Gastroesophageal sphincter (tissue), 4 donors: ENCODE measurements at regions not wholly inside any gene's neighbourhood (a gene's known extent, or its start where the extent isn't known, plus 50 kb on each side); places are given as distances from the start of the nearest gene placed in this dataset.

Experiments
- ATAC-seq: fragments of 150-250 bp; one replicate; pipeline ENCODE4 v1.9.1; 2016; ENCODE audit warnings: mild to moderate bottlenecking, moderate library complexity
- H3K27ac ChIP-seq, 4 donors: fragments of 200-600 bp; sonication (generic) in 3 of 4; 1 replicate in 3 of 4; 2 replicates in 1 of 4; pipeline ENCODE4 v1.5.1; 2016 to 2019
- H3K27me3 ChIP-seq: fragments of 200-600 bp; sonication (generic); one replicate; pipeline ENCODE4 v1.5.1; 2019
- H3K36me3 ChIP-seq, 2 donors: fragments of 200-600 bp; sonication (generic); one replicate each; pipeline ENCODE4 v1.5.1; 2019; ENCODE audit warnings: control low read depth in 1 of 2
- H3K4me1 ChIP-seq, 3 donors: fragments of 200-600 bp; sonication (generic); 1 replicate in 2 of 3; 2 replicates in 1 of 3; pipeline ENCODE4 v1.5.1; 2016 to 2019; ENCODE audit warnings: control low read depth in 2 of 3
- H3K4me3 ChIP-seq, 2 donors: fragments of 200-600 bp; sonication (generic); one replicate each; pipeline ENCODE4 v1.5.1; 2019; ENCODE audit warnings: mild to moderate bottlenecking in 1 of 2, moderate library complexity in 1 of 2
- H3K9me3 ChIP-seq, 3 donors: fragments of 200-600 bp; sonication (generic); one replicate each; pipeline ENCODE4 v1.5.1; 2017 to 2019; ENCODE audit warnings: control low read depth in 2 of 3
- EP300 ChIP-seq: sonication (generic); formaldehyde crosslinking; IDR thresholded peaks from one replicate; pipeline ENCODE4 v1.6.1; 2017; ENCODE audit warnings: antibody characterized with exemption, mild to moderate bottlenecking
- POLR2A ChIP-seq, 2 donors: fragments of 450-650 bp; IDR thresholded peaks; one replicate each; pipeline ENCODE4 v1.6.1; 2017; ENCODE audit warnings: antibody characterized with exemption in 2 of 2, mild to moderate bottlenecking in 2 of 2, moderate library complexity in 1 of 2
- POLR2AphosphoS5 ChIP-seq: sonication (generic); formaldehyde crosslinking; IDR thresholded peaks from one replicate; pipeline ENCODE4 v1.6.1; 2017; ENCODE audit warnings: antibody characterized with exemption
- WGBS, 2 donors: methylation state at CpG; one replicate each; pipeline ENCODE4 v1.1.5; 2018; ENCODE audit warnings: low coverage in 1 of 2; 5-methylcytosine and 5-hydroxymethylcytosine counted together
- TF ChIP-seq, protein P1 (sequence below), 4 experiments: fragments of 200-600 bp in 2 of 4; fragments of 450-650 bp in 2 of 4; sonication (generic) in 1 of 4; IDR thresholded peaks; one replicate each; pipeline ENCODE4 v1.5.1; 2017 to 2019; ENCODE audit warnings: antibody characterized with exemption in 4 of 4, mild to moderate bottlenecking in 2 of 4, moderate library complexity in 2 of 4

GRCh38 chrX:65596270-65597034 lies 61.9 kb upstream of the LAS1L start:
- Histone ChIP-seq H3K36me3 (no peaks in the 10 kb centered on the region), H3K27ac (peak overlapping the region; percentile 76 to 78 (median 76)), H3K4me3 (no peak overlapping the region), H3K4me1 (peaks cover 0 to 26% (median 8%) of the 10 kb centered on the region in 3 donors), H3K27me3 (no peaks in the 10 kb centered on the region), H3K9me3 (no peaks in the 10 kb centered on the region)
- WGBS, 2 donors: 0 to 66% methylated on average over 1 to 2 of the region's 2 CpGs
- TF ChIP-seq POLR2A (IDR thresholded peaks at IDR 0.05): no peak
- TF ChIP-seq EP300: no peak
- TF ChIP-seq, protein P1, sequence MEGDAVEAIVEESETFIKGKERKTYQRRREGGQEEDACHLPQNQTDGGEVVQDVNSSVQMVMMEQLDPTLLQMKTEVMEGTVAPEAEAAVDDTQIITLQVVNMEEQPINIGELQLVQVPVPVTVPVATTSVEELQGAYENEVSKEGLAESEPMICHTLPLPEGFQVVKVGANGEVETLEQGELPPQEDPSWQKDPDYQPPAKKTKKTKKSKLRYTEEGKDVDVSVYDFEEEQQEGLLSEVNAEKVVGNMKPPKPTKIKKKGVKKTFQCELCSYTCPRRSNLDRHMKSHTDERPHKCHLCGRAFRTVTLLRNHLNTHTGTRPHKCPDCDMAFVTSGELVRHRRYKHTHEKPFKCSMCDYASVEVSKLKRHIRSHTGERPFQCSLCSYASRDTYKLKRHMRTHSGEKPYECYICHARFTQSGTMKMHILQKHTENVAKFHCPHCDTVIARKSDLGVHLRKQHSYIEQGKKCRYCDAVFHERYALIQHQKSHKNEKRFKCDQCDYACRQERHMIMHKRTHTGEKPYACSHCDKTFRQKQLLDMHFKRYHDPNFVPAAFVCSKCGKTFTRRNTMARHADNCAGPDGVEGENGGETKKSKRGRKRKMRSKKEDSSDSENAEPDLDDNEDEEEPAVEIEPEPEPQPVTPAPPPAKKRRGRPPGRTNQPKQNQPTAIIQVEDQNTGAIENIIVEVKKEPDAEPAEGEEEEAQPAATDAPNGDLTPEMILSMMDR (IDR thresholded peaks at IDR 0.05): no peak
- no peak for TF ChIP-seq POLR2AphosphoS5
- no peak for ATAC-seq

DNA sequence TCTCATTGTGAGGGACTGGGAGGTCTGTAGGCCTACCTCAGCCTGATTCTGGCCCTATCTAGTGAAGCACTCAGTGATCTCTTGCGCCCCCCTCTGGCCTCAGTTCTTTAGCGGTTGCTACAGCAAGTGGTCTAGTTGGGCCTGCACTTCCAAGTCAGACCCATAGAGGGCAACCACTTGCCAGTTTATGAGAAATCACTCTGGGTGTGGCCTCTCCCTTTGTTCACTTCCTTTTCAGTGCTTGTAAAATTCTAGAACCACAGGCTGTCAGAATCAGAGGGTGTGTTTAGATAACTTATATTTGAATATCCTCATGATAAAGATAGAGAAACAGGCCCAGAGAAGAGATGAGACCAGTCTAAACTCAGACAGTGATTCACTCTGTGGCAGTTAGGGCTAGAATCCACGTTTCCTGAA lies 60.9 kb upstream of the LAS1L start:
- Histone ChIP-seq H3K4me3 (no peak overlapping the region), H3K4me1 (peaks cover 0 to 16% (median 7%) of the 10 kb centered on the region in 3 donors), H3K27ac (peak overlapping the region; percentile 76 to 78 (median 76)), H3K9me3 (no peaks in the 10 kb centered on the region), H3K36me3 (no peaks in the 10 kb centered on the region), H3K27me3 (no peaks in the 10 kb centered on the region)
- TF ChIP-seq POLR2A (IDR thresholded peaks at IDR 0.05) (no peak), POLR2AphosphoS5 (peak; percentile 41), EP300 (no peak)
- TF ChIP-seq, protein P1 (IDR thresholded peaks at IDR 0.05): peak; percentile 93 to 99 (median 96)
- WGBS, 2 donors: 4% methylated on average over 3 of the region's 3 CpGs; no CpG with 5 or more reads in 1 of the 2 donors
- peak; percentile 90 for ATAC-seq

DNA sequence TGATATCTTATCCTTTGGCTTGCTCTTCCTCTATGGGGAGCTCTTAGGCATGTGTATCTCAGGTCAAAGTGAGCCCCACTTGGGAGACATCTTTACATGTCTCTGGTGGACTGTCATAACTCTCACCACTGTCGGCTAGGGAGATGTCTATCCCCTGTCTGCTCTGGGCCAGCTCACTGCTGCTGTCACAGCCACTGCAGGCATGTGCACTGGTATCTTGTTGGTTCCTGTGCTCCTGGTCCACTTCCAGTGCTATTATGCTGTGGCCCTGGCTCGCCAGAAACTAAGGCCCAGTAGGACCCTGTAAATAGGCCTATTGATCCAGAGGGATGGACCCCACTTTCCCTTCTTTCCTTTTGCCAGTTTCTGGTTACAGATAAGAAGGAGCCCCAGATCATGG lies 56.6 kb upstream of the LAS1L start:
- no peak for ATAC-seq
- 80% methylated on average over 2 of the region's 2 CpGs; no CpG with 5 or more reads in 1 of the 2 donors for WGBS, 2 donors

GRCh38 chrX:65589304-65589703 lies 54.7 kb upstream of the LAS1L start:
- Histone ChIP-seq H3K36me3 (no peaks in the 10 kb centered on the region), H3K27ac (peak overlapping the region in 1 of 4 donors; percentile 43), H3K27me3 (no peaks in the 10 kb centered on the region), H3K9me3 (no peaks in the 10 kb centered on the region), H3K4me1 (peaks cover 0 to 11% (median 0%) of the 10 kb centered on the region in 3 donors), H3K4me3 (peak overlapping the region in 1 of 2 donors; percentile 1)
- WGBS, 2 donors: 80% methylated on average over 1 of the region's 4 CpGs; no CpG with 5 or more reads in 1 of the 2 donors
- no peak for ATAC-seq
- TF ChIP-seq, protein P1 (IDR thresholded peaks at IDR 0.05): no peak
- TF ChIP-seq POLR2A (IDR thresholded peaks at IDR 0.05): no peak
- no peak for TF ChIP-seq POLR2AphosphoS5
- no peak for TF ChIP-seq EP300

More for the DNA sequence above, 56.6 kb upstream of the LAS1L start:
- H3K4me1 ChIP-seq: peaks cover 0 to 18% (median 7%) of the 10 kb centered on the region in 3 donors
- H3K9me3 ChIP-seq: no peaks in the 10 kb centered on the region
- no peaks in the 10 kb centered on the region for H3K27me3 ChIP-seq
- no peak overlapping the region for H3K4me3 ChIP-seq
- no peak overlapping the region for H3K27ac ChIP-seq
- no peak for TF ChIP-seq EP300
- H3K36me3 ChIP-seq: no peaks in the 10 kb centered on the region

- no peak for ATAC-seq
- Histone ChIP-seq H3K36me3 (no peaks in the 10 kb centered on the region), H3K9me3 (no peaks in the 10 kb centered on the region), H3K27me3 (no peaks in the 10 kb centered on the region), H3K4me1 (peaks cover 0 to 11% (median 0%) of the 10 kb centered on the region in 3 donors), H3K4me3 (peak overlapping the region in 1 of 2 donors; percentile 28), H3K27ac (peak overlapping the region in 3 of 4 donors; percentile 43 to 68 (median 49))
- TF ChIP-seq POLR2AphosphoS5 (no peak), EP300 (no peak), POLR2A (IDR thresholded peaks at IDR 0.05) (no peak)
- TF ChIP-seq, protein P1 (IDR thresholded peaks at IDR 0.05): no peak
- no CpG with 5 or more reads among the region's 1 CpG for WGBS, 2 donors
These were observed 54.2 kb upstream of the LAS1L start for GRCh38 chrX:65588795-65589194.
